ENCODE measurements at regions not wholly inside any gene's neighbourhood (a gene's known extent, or its start where the extent isn't known, plus 50 kb on each side); places are given as distances from the start of the nearest gene placed in this dataset.
A peak's percentile ranks its signal among the peaks of the same experiment; 100 is the strongest.

DNA sequence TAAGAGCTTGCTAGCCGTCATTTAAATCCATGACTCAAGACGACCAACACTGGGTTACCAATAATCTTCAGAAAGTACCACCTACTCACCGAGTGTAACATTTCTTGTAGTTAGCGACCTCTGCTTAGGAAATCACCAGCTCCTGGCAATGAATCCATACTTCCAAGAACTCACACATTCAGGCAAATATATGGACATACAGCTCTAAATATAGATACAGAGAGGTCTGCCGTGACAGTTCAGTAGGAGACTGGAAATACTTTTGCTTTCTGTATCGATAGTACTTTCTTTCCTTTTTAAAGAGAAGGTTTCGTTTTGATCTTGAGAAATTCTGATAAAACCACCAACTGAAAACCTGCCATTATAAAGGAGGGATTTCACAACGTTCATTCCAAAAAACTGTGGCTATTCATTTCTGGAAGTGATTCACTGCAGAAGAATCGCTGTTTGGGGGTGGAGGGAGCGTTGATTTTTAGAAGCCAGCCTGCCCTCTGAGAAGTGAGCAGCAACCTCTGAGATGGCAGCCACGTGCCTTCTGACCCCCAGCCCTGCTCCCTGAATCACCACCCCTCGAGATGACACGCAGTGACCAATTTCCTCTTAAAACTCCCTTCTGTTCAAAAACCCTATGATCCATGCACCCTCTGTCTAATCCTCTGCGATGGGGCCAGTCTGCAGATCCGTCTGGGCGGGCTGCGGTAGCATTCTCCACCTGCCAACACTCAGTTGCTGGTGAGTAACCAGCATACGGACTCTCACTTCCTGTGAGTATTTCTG, 179.0 kb upstream of the KLF14 start:
- Histone ChIP-seq H3K4me2 (replicated peaks; ENCODE audit: low read depth, low read length, poor library complexity, severe bottlenecking) (peak overlapping the region; percentile 80), H3K9me3 (ENCODE audit: control extremely low read depth in 1 of 3, control insufficient read depth in 2 of 3, insufficient read depth in 1 of 3, low read length in 2 of 3) (no peaks in the 10 kb centered on the region), H3K79me2 (ENCODE audit: control insufficient read depth, insufficient read depth, low read length) (peaks cover 88% of the 10 kb centered on the region), H2AFZ (ENCODE audit: insufficient read depth, low read depth, low read length, poor library complexity, severe bottlenecking) (no peak overlapping the region), H3K9ac (ENCODE audit: low read length) (peak overlapping the region; percentile 92), H3K4me3 (ENCODE audit: control extremely low read depth in 1 of 5, extremely low read depth in 1 of 5, insufficient read depth in 1 of 5, low read depth in 2 of 5, low read length in 4 of 5) (peak overlapping the region; percentile 54 to 98 (median 73)), H4K20me1 (ENCODE audit: control insufficient read depth, insufficient read depth, low read length, poor library complexity, severe bottlenecking) (peaks cover 26% of the 10 kb centered on the region), H3K27ac (ENCODE audit: low read length in 2 of 2) (peak overlapping the region; percentile 82 to 98), H3K4me1 (ENCODE audit: control insufficient read depth in 2 of 2, insufficient read depth in 2 of 2, low read length in 2 of 2) (peaks cover 28 to 37% of the 10 kb centered on the region in 2 donors), H3K36me3 (replicated peaks in 1 of 2; ENCODE audit: control extremely low read depth in 1 of 2, control insufficient read depth in 1 of 2, extremely low read depth in 1 of 2, insufficient read depth in 2 of 2, low read length in 1 of 2) (peaks cover 2 to 22% of the 10 kb centered on the region in 2 experiments), H3K27me3 (replicated peaks in 1 of 4; ENCODE audit: control extremely low read depth in 1 of 4, control insufficient read depth in 3 of 4, insufficient read depth in 4 of 4, low read length in 3 of 4) (no peaks in the 10 kb centered on the region)
- ChIA-PET CTCF (interaction anchor here (0.6 to 5.9 kb wide), 9 partner anchors 10 to 127 kb away, joined by 3 to 35 read pairs (median 4); no protein-coding TSS in a partner anchor), POLR2A (interaction anchor here (0.5 to 1.6 kb wide), 7 partner anchors 11 to 362 kb away, joined by 3 to 7 read pairs (median 4); no protein-coding TSS in a partner anchor)
- peaks cover 78% of the 10 kb centered on the region for H3K4me1 Mint-ChIP-seq
- WGBS (ENCODE audit: insufficient coverage), result 0% methylated on average over 3 of the region's 18 CpGs
- TF ChIP-seq, protein P1, sequence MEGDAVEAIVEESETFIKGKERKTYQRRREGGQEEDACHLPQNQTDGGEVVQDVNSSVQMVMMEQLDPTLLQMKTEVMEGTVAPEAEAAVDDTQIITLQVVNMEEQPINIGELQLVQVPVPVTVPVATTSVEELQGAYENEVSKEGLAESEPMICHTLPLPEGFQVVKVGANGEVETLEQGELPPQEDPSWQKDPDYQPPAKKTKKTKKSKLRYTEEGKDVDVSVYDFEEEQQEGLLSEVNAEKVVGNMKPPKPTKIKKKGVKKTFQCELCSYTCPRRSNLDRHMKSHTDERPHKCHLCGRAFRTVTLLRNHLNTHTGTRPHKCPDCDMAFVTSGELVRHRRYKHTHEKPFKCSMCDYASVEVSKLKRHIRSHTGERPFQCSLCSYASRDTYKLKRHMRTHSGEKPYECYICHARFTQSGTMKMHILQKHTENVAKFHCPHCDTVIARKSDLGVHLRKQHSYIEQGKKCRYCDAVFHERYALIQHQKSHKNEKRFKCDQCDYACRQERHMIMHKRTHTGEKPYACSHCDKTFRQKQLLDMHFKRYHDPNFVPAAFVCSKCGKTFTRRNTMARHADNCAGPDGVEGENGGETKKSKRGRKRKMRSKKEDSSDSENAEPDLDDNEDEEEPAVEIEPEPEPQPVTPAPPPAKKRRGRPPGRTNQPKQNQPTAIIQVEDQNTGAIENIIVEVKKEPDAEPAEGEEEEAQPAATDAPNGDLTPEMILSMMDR (IDR thresholded peaks at IDR 0.05), result no peak
- no peak for TF ChIP-seq EZH2 (IDR thresholded peaks at IDR 0.05; ENCODE audit: borderline replicate concordance, insufficient read depth, low read depth, low read length, poor library complexity, severe bottlenecking)
- H3K27me3 Mint-ChIP-seq, result no peaks in the 10 kb centered on the region
- H3K9me3 Mint-ChIP-seq (ENCODE audit: insufficient read depth), result no peaks in the 10 kb centered on the region
- DNase-seq (peak; percentile 92), ATAC-seq (ENCODE audit: low read depth) (peak; percentile 91)
- H3K27ac Mint-ChIP-seq, result peak overlapping the region; percentile 84
- H3K4me3 Mint-ChIP-seq, result peak overlapping the region; percentile 90
- intact Hi-C loops (cut with micrococcal nuclease), result loop anchor here (1.0 to 2.0 kb wide), 5 partner anchors 14 to 192 kb away; no protein-coding TSS in a partner anchor

All from B cell (primary cell).